HG03354 (cell line): ENCODE measurements at regions not wholly inside any gene's neighbourhood (a gene's known extent, or its start where the extent isn't known, plus 50 kb on each side); places are given as distances from the start of the nearest gene placed in this dataset.
"Not testable (repeated sequence)": the region's sequence is repeated elsewhere in the genome, so short reads cannot be mapped to it uniquely, and the experiment has no call there.

Experiments
- ATAC-seq: cut with Tn5 transposase; IDR thresholded peaks from one replicate; pipeline ENCODE4 v1.9.1; 2021; ENCODE audit warnings: mild to moderate bottlenecking; ENCODE audit not compliant: unreplicated experiment, poor library complexity, severe bottlenecking

GRCh38 chr20:64327223-64327549 lies 71.6 kb downstream of the PCMTD2 start:
- not testable (repeated sequence) for ATAC-seq

GRCh38 chr20:64327550-64328317 lies 72.2 kb downstream of the PCMTD2 start:
- ATAC-seq: peak; percentile 71

DNA sequence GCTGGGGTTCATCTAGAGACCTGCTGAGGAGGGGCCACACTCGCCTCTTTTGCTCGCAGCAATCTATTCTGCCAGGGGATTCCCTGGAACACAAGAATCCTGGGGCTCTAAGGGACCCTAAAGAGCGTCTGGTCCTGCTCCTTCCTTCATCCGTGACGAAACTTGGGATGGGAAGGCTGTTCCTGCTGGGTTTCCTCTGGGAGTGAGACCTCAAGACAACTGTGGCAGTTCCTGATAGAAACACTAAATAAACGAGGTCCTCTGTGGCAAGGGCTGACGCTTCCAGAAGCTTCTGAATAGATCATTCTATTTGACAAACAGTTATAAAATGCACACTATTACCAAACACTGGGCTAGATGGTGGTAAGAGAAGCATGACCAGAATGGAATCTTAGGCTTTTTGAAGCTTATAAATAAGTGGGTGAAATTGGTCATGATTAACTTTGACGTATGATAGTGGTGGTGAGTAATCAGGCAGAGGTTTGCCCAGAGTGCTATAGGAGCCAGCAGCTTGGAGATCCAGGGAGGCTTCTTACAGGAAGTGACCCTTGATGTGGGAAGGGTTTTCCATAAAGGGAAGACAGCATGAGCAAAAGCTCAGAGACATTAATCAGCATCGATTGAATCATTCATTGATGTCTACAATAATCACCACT lies 73.2 kb downstream of the PCMTD2 start:
- not testable (repeated sequence) for ATAC-seq

DNA sequence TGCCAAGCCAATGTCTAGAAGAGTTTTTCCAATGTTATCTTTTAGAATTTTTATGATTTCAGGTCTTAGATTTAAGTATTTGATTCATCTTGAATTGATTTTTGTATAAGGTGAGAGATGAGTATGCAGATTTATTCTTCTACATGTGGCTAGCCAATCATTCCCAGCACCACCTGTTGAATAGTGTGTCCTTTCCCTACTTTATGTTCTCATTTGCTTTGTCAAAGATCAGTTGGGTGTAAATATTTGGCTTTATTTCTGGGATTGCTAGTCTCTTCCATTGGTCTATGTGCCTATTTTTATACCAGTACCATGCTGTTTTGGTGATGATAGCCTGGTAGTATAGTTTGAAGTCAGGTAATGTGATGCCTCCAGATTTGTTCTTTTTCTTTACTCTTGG lies 77.1 kb downstream of the PCMTD2 start:
- ATAC-seq: not testable (repeated sequence)
